Mesodermal cell (in vitro differentiated cells): ENCODE measurements at regions not wholly inside any gene's neighbourhood (a gene's known extent, or its start where the extent isn't known, plus 50 kb on each side); places are given as distances from the start of the nearest gene placed in this dataset.

Source experiments
- H3K27ac ChIP-seq: 2 replicates; pipeline ENCODE4 v1.7.0; 2013; ENCODE audit warnings: mild to moderate bottlenecking, low read depth, low read length, moderate library complexity; ENCODE audit not compliant: severe bottlenecking
- H3K36me3 ChIP-seq: 2 replicates; pipeline ENCODE4 v1.7.1; 2013; ENCODE audit warnings: mild to moderate bottlenecking, low read length, moderate library complexity; ENCODE audit not compliant: control insufficient read depth, insufficient read depth
- H3K4me1 ChIP-seq: one replicate; pipeline ENCODE4 v1.7.1; 2013; ENCODE audit warnings: mild to moderate bottlenecking, low read length; ENCODE audit not compliant: insufficient read depth, control insufficient read depth, poor library complexity, severe bottlenecking
- H3K4me3 ChIP-seq: 2 replicates; pipeline ENCODE4 v1.7.0; 2013; ENCODE audit warnings: low read length, control low read depth, mild to moderate bottlenecking; ENCODE audit not compliant: insufficient read depth, poor library complexity, severe bottlenecking; ENCODE audit errors: extremely low read depth
- H3K9me3 ChIP-seq: 2 replicates; pipeline ENCODE4 v1.7.1; 2013; ENCODE audit warnings: mild to moderate bottlenecking, low read length, moderate library complexity; ENCODE audit not compliant: control insufficient read depth
- WGBS, 2 experiments: methylation state at CpG; one replicate each; pipeline ENCODE4 v1.1.5; 2013; ENCODE audit warnings: missing lambda C conversion rate in 2 of 2; ENCODE audit not compliant: insufficient coverage in 2 of 2; 5-methylcytosine and 5-hydroxymethylcytosine counted together

DNA sequence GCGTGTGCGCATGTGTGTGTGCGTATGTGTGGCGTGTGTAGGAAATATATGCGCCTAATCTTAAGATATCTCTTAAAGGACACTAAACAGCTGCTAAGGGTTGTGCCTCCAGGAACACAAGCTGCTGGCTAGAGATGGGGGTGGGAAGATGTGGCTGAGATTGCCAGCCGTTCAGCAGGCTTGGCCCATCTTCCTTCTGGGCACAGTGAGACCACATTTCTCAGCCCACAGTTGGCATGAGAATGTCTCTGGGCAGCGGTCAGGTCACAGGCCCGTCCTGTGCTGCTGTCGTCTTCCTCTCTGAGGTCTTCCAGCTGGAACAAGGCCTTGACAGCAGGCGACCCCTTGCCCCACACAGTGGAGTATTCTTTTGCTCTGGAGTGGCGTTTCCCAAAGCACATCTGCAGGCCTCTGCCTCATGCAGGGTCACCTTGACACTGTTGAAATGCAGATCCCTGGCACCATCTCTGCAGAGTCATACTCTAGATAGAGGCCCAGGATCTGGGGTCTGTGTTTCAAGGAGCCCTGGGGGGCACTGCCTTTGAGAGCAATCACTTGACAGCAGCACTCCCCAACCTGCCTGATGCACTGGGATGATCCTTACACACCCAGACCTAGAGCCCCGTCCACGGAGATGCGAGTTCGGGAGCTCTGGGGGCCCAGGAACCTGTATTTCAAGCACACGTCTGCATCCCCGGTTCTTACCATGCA lies 335.5 kb upstream of the SFSWAP start:
- Histone ChIP-seq H3K4me3 (no peak overlapping the region), H3K4me1 (no peaks in the 10 kb centered on the region), H3K9me3 (no peaks in the 10 kb centered on the region), H3K27ac (no peak overlapping the region), H3K36me3 (no peaks in the 10 kb centered on the region)
- WGBS, 2 experiments = 82 to 94% methylated on average over 13 to 15 of the region's 17 CpGs

DNA sequence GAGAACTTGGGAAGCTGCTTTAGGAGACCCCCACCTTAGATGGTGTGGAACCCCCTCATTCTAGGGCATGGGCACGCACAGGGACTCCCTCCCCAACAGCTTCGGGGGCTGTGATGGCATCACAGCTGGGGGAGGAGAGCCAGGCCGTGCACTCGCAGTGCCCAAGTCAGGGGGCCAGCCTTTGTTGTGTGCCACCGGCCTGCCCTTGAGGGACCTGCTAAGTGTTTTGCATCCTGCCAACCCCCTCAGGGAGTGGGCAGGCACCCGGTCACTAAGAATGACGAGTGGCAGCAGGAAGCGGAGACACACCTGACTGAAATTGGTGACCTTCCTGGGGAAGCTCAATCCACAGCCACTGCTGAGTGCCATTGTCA lies 334.9 kb upstream of the SFSWAP start:
- WGBS, 2 experiments = 82 to 92% methylated on average over 8 of the region's 8 CpGs
- Histone ChIP-seq H3K9me3 (no peaks in the 10 kb centered on the region), H3K4me1 (no peaks in the 10 kb centered on the region), H3K27ac (no peak overlapping the region), H3K4me3 (no peak overlapping the region), H3K36me3 (no peaks in the 10 kb centered on the region)

DNA sequence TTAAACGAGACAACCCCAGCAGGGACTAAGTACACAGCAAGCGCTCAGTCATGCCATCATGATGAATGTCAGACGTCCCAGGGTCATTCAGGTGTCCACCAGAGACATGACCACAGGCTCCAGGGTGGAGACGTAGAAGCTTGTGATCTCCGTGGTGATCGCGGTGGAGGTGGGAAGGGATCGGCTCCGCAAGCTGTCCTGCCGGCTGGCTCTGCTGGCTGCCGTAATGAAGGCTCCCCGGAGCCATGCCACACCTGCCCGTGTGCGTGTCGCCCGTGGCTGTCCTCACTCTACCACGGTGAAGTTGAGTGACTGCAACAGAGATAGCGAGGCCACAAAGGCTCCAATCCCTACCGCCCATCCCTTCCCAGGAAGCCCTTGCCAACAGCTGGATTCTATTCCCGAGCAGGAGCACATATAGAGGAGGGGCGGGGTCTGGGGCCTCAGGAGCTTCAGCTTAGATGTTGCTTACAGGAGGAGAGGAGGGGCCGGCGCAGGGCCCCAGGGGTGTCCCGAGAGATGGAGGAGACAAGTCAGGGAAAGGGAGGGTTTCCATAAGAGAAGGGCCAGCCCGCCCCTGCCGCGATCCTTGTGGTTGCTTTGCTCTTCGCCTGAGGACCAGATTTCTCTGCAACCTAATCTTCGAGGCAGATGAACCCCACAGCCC lies 332.6 kb upstream of the SFSWAP start:
- Histone ChIP-seq H3K4me1 (no peaks in the 10 kb centered on the region), H3K27ac (no peak overlapping the region), H3K4me3 (no peak overlapping the region), H3K9me3 (no peaks in the 10 kb centered on the region), H3K36me3 (no peaks in the 10 kb centered on the region)
- 92 to 94% methylated on average over 27 to 28 of the region's 29 CpGs for WGBS, 2 experiments

DNA sequence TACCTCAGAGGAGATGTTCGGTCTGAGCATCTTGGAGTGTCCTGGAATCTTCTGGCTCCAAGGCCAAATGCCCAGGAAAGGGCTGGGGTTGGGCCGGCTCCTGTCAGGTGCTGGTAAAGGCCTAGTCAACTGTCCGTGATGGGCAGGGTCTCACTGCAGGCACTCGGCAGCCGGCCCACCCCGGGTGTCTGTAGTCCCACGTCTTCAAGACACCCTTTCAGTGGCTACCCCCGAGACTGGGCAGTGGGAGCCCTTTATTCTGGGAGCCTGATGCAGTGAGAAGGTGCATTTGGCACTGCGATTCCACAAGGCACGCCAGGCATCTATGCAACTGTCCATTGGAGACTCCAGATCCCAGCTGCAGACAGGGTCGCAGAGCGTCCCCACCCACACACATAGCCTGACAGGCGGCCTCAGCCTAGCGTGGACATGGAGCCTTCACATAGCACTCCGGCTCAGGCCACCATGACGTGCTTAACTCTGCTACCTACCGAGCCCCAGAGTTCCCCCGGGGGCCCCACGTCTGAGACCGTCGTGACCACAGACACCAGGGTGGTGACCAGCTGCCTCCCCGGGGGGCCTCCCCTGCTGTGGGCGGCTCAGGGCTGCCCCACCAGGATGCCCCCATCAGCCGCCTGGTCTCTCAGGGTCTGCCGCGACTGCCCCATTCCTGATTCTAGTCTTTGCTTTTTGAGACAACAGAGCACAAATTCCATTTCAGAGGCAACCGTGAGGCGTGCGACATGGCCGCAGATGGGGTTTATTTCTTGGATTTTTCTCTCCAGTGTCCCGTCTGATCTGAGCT lies 331.8 kb upstream of the SFSWAP start:
- 92% methylated on average over 28 to 31 of the region's 31 CpGs for WGBS, 2 experiments
- H3K27ac ChIP-seq = no peak overlapping the region
- H3K4me1 ChIP-seq = no peaks in the 10 kb centered on the region
- H3K36me3 ChIP-seq = no peaks in the 10 kb centered on the region
- no peaks in the 10 kb centered on the region for H3K9me3 ChIP-seq
- no peak overlapping the region for H3K4me3 ChIP-seq

DNA sequence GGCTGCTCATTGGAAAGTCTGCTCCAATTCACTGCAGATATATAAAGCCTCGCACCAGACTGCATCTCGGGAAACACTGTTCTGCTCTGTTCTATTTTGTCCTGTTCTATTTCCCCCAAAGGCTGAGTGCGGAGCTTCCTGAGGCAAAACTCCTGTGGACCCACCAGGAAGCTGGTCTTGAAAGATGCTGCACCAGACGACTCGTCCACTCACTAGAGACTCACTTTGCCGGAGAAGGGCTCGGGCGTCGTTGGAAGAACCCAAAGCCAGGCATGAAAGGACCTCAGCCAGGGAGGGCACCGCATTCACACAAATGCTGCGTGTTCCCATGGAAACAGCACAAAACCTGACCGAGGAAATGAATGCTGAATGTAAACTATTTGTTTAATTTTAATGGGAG lies 331.2 kb upstream of the SFSWAP start:
- no peaks in the 10 kb centered on the region for H3K9me3 ChIP-seq
- H3K27ac ChIP-seq = no peak overlapping the region
- H3K4me3 ChIP-seq = no peak overlapping the region
- H3K4me1 ChIP-seq = no peaks in the 10 kb centered on the region
- 82 to 84% methylated on average over 12 of the region's 12 CpGs for WGBS, 2 experiments
- no peaks in the 10 kb centered on the region for H3K36me3 ChIP-seq

DNA sequence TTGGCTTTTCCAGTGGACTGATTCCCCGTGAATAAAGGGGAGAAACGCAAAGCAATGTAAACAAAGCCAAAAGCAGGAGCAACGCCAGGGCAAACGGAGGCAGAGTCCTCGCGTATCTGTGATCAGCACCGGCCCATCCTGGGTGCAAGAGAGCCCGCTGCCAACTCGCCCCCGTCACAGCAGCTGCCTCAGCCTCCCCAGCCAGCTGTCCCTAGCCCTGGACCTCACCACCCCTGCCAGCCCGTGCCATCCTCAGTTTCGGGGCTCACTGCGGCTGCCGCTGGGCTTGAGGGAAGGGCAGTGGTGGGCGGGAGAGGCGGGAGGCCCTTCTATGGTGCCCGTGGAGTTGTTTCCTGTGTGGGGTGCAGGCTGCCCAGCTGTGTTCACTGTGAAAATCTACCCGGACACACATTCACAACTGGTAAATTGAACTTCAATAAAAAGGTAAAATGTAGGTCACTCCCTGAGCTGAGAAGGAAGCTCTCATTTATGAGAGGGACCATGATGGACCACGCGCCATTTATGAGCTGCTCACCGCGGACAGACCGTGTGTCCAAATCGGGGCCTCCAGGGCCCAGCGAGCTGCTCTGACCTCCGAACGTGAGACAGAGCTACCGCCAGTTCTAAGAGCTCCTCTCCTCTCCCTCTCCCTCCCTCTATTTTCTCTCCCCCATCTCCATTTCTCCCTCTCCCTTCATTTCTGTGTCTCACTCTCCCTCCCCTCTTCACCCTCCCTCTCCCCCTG lies 330.5 kb upstream of the SFSWAP start:
- 87 to 89% methylated on average over 22 to 25 of the region's 28 CpGs for WGBS, 2 experiments
- Histone ChIP-seq H3K36me3 (no peaks in the 10 kb centered on the region), H3K27ac (no peak overlapping the region), H3K4me3 (no peak overlapping the region), H3K9me3 (no peaks in the 10 kb centered on the region), H3K4me1 (no peaks in the 10 kb centered on the region)

DNA sequence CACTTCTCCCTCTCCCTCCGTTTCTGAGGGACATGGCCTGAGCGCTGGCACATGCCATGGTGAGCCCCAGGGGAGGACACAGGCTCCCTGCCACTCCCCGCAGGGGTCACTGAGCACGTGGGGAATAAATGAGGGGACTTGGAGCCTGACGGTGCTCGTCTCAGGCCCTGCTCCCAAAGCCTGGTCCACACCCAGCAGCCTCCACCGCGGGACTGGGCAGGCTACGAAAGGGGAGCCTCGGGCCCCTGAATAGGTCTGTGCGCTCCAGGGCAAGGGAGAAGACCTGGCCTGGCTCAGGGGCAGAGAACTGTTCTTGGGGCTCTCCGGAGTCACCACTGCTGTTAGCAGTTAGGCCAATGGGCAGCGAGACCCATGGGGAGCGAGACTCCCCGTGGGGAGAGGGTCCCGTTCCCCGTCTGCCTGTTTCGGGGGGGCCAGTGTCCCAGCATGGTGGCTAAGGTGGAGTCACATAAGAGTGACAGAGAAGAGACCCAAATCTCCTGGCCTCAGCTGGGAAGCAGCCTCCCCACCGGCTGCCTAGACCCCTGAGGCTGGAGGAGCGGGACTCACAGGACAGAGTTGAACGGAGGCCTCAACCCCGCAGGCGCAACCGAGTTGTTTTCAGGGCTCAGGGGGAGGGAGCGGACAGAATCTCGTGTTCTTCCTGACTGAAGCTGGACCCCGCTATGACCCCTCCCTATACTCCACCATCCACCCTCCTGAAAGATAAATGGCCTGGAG lies 329.8 kb upstream of the SFSWAP start:
- Histone ChIP-seq H3K36me3 (no peaks in the 10 kb centered on the region), H3K27ac (no peak overlapping the region), H3K4me3 (no peak overlapping the region), H3K4me1 (no peaks in the 10 kb centered on the region), H3K9me3 (no peaks in the 10 kb centered on the region)
- WGBS, 2 experiments = 72% methylated on average over 23 to 25 of the region's 27 CpGs

DNA sequence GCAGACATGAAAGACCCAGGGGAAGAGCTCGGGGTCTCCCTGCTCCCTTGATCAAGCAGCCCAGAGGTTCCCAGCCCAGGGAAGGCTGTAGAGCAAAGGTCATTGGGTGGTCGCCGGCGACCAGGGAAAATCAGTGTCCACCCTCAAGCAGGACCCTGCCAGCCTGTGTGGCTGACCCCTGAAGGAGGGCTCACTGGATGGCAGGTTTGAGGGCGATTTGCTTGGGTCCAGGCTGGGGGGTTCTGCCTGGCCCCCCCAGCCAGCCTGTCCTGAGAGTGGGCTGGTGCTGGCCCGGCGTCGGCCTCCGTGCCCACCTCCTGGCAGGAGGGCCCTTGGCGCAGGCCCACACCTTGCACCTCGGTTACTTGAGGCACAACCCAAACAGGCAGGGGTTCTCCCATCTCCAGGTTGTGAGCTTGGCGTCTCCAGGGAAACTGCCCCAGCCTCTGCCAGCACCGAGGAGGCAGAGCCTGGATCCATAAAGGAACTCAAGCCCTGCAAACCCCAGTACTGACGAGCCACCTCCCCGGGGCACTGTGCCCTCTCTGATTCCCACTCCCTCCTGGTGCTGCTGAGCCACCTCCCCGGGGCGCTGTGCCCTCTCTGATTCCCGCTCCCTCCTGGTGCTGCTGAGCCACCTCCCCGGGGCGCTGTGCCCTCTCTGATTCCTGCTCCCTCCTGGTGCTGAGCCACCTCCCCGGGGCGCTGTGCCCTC lies 329.0 kb upstream of the SFSWAP start:
- Histone ChIP-seq H3K27ac (no peak overlapping the region), H3K9me3 (no peaks in the 10 kb centered on the region), H3K36me3 (no peaks in the 10 kb centered on the region), H3K4me1 (no peaks in the 10 kb centered on the region), H3K4me3 (no peak overlapping the region)
- WGBS, 2 experiments = 81 to 92% methylated on average over 13 to 17 of the region's 22 CpGs

DNA sequence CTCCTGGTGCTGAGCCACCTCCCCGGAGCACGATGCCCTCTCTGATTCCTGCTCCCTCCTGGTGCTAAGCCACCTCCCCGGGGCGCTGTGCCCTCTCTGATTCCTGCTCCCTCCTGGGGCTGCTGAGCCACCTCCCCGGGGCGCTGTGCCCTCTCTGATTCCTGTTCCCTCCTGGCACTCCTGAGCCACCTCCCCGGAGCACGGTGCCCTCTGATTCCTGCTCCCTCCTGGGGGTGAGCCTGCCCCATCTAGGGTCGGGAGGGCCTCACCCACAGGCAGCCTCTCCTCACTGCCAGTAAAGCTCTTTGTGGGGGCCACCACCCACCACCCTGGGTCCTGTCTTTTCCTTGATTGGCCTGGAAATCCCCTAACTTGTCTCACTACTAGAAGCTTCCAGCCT lies 327.6 kb upstream of the SFSWAP start:
- Histone ChIP-seq H3K4me3 (no peak overlapping the region), H3K36me3 (no peaks in the 10 kb centered on the region), H3K9me3 (no peaks in the 10 kb centered on the region), H3K4me1 (no peaks in the 10 kb centered on the region), H3K27ac (no peak overlapping the region)
- WGBS, 2 experiments = 85 to 90% methylated on average over 6 to 9 of the region's 9 CpGs
